AG09319 (cell line): ENCODE measurements at regions not wholly inside any gene's neighbourhood (a gene's known extent, or its start where the extent isn't known, plus 50 kb on each side); places are given as distances from the start of the nearest gene placed in this dataset.

Experiments used
- DNase-seq: peaks from one replicate; pipeline ENCODE4 v3.0.0-alpha.2; 2010; ENCODE audit warnings: low read depth; ENCODE audit errors: extremely low read depth
- CTCF ChIP-seq: IDR thresholded peaks from 2 replicates; pipeline ENCODE4 v1.5.1; 2011; ENCODE audit warnings: low read depth, mild to moderate bottlenecking, inconsistent platforms, low read length, moderate library complexity

- TF ChIP-seq CTCF = no peak
- DNase-seq = no peak
These were observed 290.7 kb downstream of the VPS13C start for GRCh38 chr15:61769557-61769956.

- DNase-seq = no peak
- no peak for TF ChIP-seq CTCF
These were observed 292.1 kb downstream of the VPS13C start for GRCh38 chr15:61768131-61768530.

GRCh38 chr15:61764981-61765380, 295.3 kb downstream of the VPS13C start:
- no peak for TF ChIP-seq CTCF
- DNase-seq = no peak

GRCh38 chr15:61764141-61764540, 296.1 kb downstream of the VPS13C start:
- TF ChIP-seq CTCF = no peak
- no peak for DNase-seq

- DNase-seq = no peak
- no peak for TF ChIP-seq CTCF
These were observed 297.6 kb downstream of the VPS13C start for GRCh38 chr15:61762676-61763075.

- TF ChIP-seq CTCF = no peak
These were observed 300.6 kb downstream of the VPS13C start for GRCh38 chr15:61759639-61760038.

GRCh38 chr15:61756071-61756820, 304.0 kb downstream of the VPS13C start:
- no peak for TF ChIP-seq CTCF
- DNase-seq = no peak

More at GRCh38 chr15:61759639-61760038, 300.6 kb downstream of the VPS13C start:
- no peak for DNase-seq
